ENCODE measurements at regions not wholly inside any gene's neighbourhood (a gene's known extent, or its start where the extent isn't known, plus 50 kb on each side); places are given as distances from the start of the nearest gene placed in this dataset.

DNA sequence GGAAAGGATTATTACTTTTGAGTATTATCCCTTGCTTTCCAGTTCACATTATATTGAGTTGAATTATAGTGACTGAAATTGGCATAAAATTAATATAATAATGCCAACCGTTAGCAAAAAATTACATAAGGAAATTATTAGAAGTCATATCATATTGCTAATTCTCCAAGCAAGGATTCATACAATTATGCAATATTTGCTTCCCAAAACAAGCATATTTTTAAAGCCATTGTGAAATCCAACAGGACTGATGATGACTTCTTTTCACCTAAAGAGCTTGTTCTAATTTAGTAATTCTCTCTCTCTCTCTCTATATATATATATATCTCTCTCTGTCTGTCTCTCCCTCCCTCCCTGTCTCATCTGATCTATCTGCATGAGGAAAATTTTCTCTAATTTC, 283.5 kb downstream of the DSEL start:
- Histone ChIP-seq H3K23ac (ENCODE audit: insufficient read length) (no peak overlapping the region), H2BK15ac (ENCODE audit: low read length) (no peak overlapping the region), H2BK5ac (ENCODE audit: low read depth, low read length) (no peak overlapping the region), H3K18ac (ENCODE audit: extremely low read depth, low read length) (no peak overlapping the region), H3K4me1 (replicated peaks in 1 of 4; ENCODE audit: control insufficient read depth in 3 of 4, insufficient read depth in 4 of 4, low read length in 3 of 4) (peaks cover 4 to 7% (median 6%) of the 10 kb centered on the region in 4 experiments), H3K23me2 (ENCODE audit: low read depth, low read length) (no peaks in the 10 kb centered on the region), H3K79me2 (ENCODE audit: control insufficient read depth in 1 of 2, insufficient read depth in 2 of 2, low read length in 2 of 2) (no peaks in the 10 kb centered on the region), H2AK5ac (ENCODE audit: low read depth, low read length) (no peak overlapping the region), H4K20me1 (replicated peaks in 1 of 2; ENCODE audit: control insufficient read depth in 1 of 2, insufficient read depth in 2 of 2, low read length in 2 of 2) (no peaks in the 10 kb centered on the region), H4K91ac (replicated peaks; ENCODE audit: insufficient read length, low read length) (no peak overlapping the region), H3K9ac (replicated peaks in 1 of 4; ENCODE audit: extremely low read depth in 1 of 4, low read depth in 3 of 4, low read length in 3 of 4) (no peak overlapping the region), H4K8ac (ENCODE audit: extremely low read depth, insufficient read depth, low read length) (no peak overlapping the region), H3K14ac (ENCODE audit: insufficient read length) (no peak overlapping the region), H4K5ac (ENCODE audit: insufficient read length, low read depth, low read length) (no peak overlapping the region), H3K9me3 (ENCODE audit: insufficient read depth in 2 of 2, low read depth in 1 of 2, low read length in 1 of 2) (no peaks in the 10 kb centered on the region), H2BK120ac (replicated peaks; ENCODE audit: low read depth, low read length) (no peak overlapping the region), H2BK12ac (ENCODE audit: low read depth, low read length) (no peak overlapping the region), H2BK20ac (ENCODE audit: low read length) (no peak overlapping the region), H3K4me2 (ENCODE audit: insufficient read depth in 1 of 2, low read depth in 2 of 2, low read length in 2 of 2) (peak overlapping the region in 1 of 2 experiments; percentile 54; a peak in 1 of 4 replicates), H3K27ac (ENCODE audit: low read depth, low read length) (no peak overlapping the region), H3K4ac (replicated peaks; ENCODE audit: insufficient read length, low read depth, low read length) (no peak overlapping the region), H2AFZ (ENCODE audit: low read length) (no peak overlapping the region), H3K36me3 (ENCODE audit: control insufficient read depth in 2 of 4, insufficient read depth in 4 of 4, low read length in 3 of 4) (no peaks in the 10 kb centered on the region), H3K4me3 (ENCODE audit: extremely low read depth in 1 of 4, insufficient read depth in 2 of 4, low read depth in 3 of 4, low read length in 4 of 4) (no peak overlapping the region), H3K56ac (replicated peaks; ENCODE audit: insufficient read length, low read depth, low read length) (no peak overlapping the region), H3K79me1 (ENCODE audit: low read depth, low read length) (no peaks in the 10 kb centered on the region), H3K27me3 (replicated peaks in 1 of 4; ENCODE audit: control insufficient read depth in 3 of 4, extremely low read depth in 1 of 4, insufficient read depth in 3 of 4, low read length in 3 of 4) (no peaks in the 10 kb centered on the region)
- DNase-seq (ENCODE audit: low read depth in 1 of 2, low spot score in 2 of 2) (no peak), FAIRE-seq (no peak)
- WGBS, 2 experiments (ENCODE audit: extremely low coverage in 1 of 2, insufficient coverage in 1 of 2, insufficient read length in 1 of 2, insufficient replicate concordance in 2 of 2, low coverage in 1 of 2, low lambda C conversion rate in 2 of 2, missing lambda C conversion rate in 1 of 2): 79% methylated on average over 1 of the region's 1 CpG; no CpG with 5 or more reads in 1 of the 2 experiments
- CTCF ChIA-PET (ENCODE audit: partially characterized antibody): interaction anchor here (0.6 to 2.0 kb wide), 2 partner anchors 280 to 734 kb away, joined by 3 to 4 read pairs; no protein-coding TSS in a partner anchor
- POLR2A ChIA-PET (ENCODE audit: partially characterized antibody): no interaction called here
- no peak for TF ChIP-seq TEAD4 (IDR thresholded peaks at IDR 0.05; ENCODE audit: low read depth, low read length)
- no peak for TF ChIP-seq KDM1A (IDR thresholded peaks at IDR 0.05; ENCODE audit: borderline replicate concordance, low read length)
- TF ChIP-seq SP1 (IDR thresholded peaks at IDR 0.05; ENCODE audit: low read depth, low read length): no peak
- no peak for TF ChIP-seq ZNF274 (IDR thresholded peaks at IDR 0.05; ENCODE audit: borderline replicate concordance, extremely low read depth, low read length)
- no peak for TF ChIP-seq HDAC2 (IDR thresholded peaks at IDR 0.05; ENCODE audit: borderline replicate concordance in 1 of 2, low read depth in 2 of 2, low read length in 2 of 2)
- no peak for TF ChIP-seq GABPA (IDR thresholded peaks at IDR 0.05; ENCODE audit: borderline replicate concordance, insufficient read depth, low read length)
- TF ChIP-seq SUZ12 (IDR thresholded peaks at IDR 0.05; ENCODE audit: low read length): no peak
- no peak for TF ChIP-seq RBBP5 (IDR thresholded peaks at IDR 0.05; ENCODE audit: borderline replicate concordance, low read depth, low read length)
- no peak for TF ChIP-seq FOSL1 (IDR thresholded peaks at IDR 0.05; ENCODE audit: insufficient read depth, low read depth, low read length)
- no peak for TF ChIP-seq SAP30 (IDR thresholded peaks at IDR 0.05; ENCODE audit: insufficient read depth, insufficient replicate concordance, low read length)
- TF ChIP-seq EGR1 (IDR thresholded peaks at IDR 0.05; ENCODE audit: borderline replicate concordance, low read depth, low read length): no peak
- TF ChIP-seq NANOG (IDR thresholded peaks at IDR 0.05; ENCODE audit: insufficient read depth, low read depth, low read length, poor library complexity, severe bottlenecking): no peak

Data from H1 (cell line).